ENCODE measurements at regions not wholly inside any gene's neighbourhood (a gene's known extent, or its start where the extent isn't known, plus 50 kb on each side); places are given as distances from the start of the nearest gene placed in this dataset.

DNA sequence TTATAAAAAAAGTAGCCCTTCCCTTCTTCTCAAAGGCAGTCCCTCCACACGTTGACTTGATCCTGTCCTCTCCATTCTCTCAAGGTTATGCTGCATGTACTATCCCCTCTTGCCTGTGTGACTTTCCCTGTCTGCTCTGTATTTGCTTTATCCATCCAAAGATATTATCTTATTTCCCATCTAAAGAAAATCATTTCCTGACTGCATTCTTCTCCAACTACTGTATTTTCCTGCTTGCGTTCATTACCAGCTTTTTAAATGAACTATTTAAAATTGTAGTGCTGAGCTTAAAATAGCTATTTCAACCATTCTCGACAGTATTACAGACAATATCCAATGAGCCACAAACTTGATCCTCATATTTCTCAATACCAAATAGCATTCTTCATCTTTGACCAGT is 716.0 kb upstream of the REG3G start:
- dilution Hi-C loops (cut with HindIII; ENCODE audit: low sequenced_read_pairs, unreplicated experiment) (no loop called here), intact Hi-C loops (cut with micrococcal nuclease) (no loop called here), in situ Hi-C loops (cut with MboI; ENCODE audit: low sequenced_read_pairs) (no loop called here)
- no peak overlapping the region for H3K27ac ChIP-seq (ENCODE audit: insufficient read depth, low read length)
- H3K9me1 ChIP-seq (ENCODE audit: insufficient read depth, low read length): no peaks in the 10 kb centered on the region
- no peak overlapping the region for H3K4me2 ChIP-seq (ENCODE audit: low read depth, low read length)
- ATAC-seq (ENCODE audit: low read depth) (no peak), DNase-seq (no peak)
- WGBS, 2 experiments (ENCODE audit: extremely low coverage in 2 of 2, insufficient read length in 1 of 2): 33% methylated on average over 1 of the region's 3 CpGs; no CpG with 5 or more reads in 1 of the 2 experiments
- H3K14ac ChIP-seq (replicated peaks; ENCODE audit: low read depth, low read length): no peak overlapping the region
- H3K23ac ChIP-seq (ENCODE audit: low read depth, low read length): no peak overlapping the region
- H4K91ac ChIP-seq (ENCODE audit: insufficient read depth, low read depth, low read length): no peak overlapping the region
- H4K5ac ChIP-seq (ENCODE audit: low read depth, low read length): no peak overlapping the region
- H3K18ac ChIP-seq (ENCODE audit: low read depth, low read length): no peak overlapping the region
- no peaks in the 10 kb centered on the region for H4K20me1 ChIP-seq (ENCODE audit: insufficient read depth, low read length)
- no peak overlapping the region for H2AFZ ChIP-seq (replicated peaks; ENCODE audit: low read length, poor library complexity)
- POLR2A ChIA-PET (ENCODE audit: unreplicated experiment): no interaction called here
- H2BK120ac ChIP-seq (ENCODE audit: low read depth, low read length): no peak overlapping the region
- no peak overlapping the region for H3K9ac ChIP-seq (ENCODE audit: low read depth, low read length)
- no peak overlapping the region for H4K8ac ChIP-seq (ENCODE audit: low read depth in 2 of 2, low read length in 2 of 2)
- no peak overlapping the region for H2BK20ac ChIP-seq (ENCODE audit: low read depth, low read length)
- CTCF ChIA-PET: no interaction called here
- no peak overlapping the region for H3K4me3 ChIP-seq (ENCODE audit: insufficient read depth, low read depth, low read length)
- no peak overlapping the region for H2AK5ac ChIP-seq (ENCODE audit: low read depth, low read length)
- no peak overlapping the region for H3K56ac ChIP-seq (ENCODE audit: extremely low read depth, insufficient read depth, low read length)
- no peak overlapping the region for H2AK9ac ChIP-seq (replicated peaks; ENCODE audit: low read depth, low read length, poor library complexity)
- H3K27me3 ChIP-seq (ENCODE audit: control insufficient read depth, insufficient read depth, low read length): no peaks in the 10 kb centered on the region
- no peaks in the 10 kb centered on the region for H3K79me1 ChIP-seq (ENCODE audit: low read depth in 1 of 2, low read length in 2 of 2)
- H3K9me3 ChIP-seq (ENCODE audit: control insufficient read depth, insufficient read depth, low read length): peaks cover 2% of the 10 kb centered on the region
- BruUV-seq (replicated peaks): no TSS peak
- no peaks in the 10 kb centered on the region for H3K4me1 ChIP-seq (ENCODE audit: control insufficient read depth, insufficient read depth, low read length)
- no peaks in the 10 kb centered on the region for H3K36me3 ChIP-seq (ENCODE audit: control insufficient read depth, insufficient read depth, low read length)
- no peak overlapping the region for H2BK15ac ChIP-seq (ENCODE audit: low read depth, low read length)
- no peak overlapping the region for H3K4ac ChIP-seq (ENCODE audit: low read depth, low read length)
- TF ChIP-seq CEBPB (IDR thresholded peaks at IDR 0.05; ENCODE audit: low read depth, low read length): no peak
- no peak for TF ChIP-seq NFE2L2 (IDR thresholded peaks at IDR 0.05; ENCODE audit: low read depth, low read length)
- TF ChIP-seq, protein P1, sequence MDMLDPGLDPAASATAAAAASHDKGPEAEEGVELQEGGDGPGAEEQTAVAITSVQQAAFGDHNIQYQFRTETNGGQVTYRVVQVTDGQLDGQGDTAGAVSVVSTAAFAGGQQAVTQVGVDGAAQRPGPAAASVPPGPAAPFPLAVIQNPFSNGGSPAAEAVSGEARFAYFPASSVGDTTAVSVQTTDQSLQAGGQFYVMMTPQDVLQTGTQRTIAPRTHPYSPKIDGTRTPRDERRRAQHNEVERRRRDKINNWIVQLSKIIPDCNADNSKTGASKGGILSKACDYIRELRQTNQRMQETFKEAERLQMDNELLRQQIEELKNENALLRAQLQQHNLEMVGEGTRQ (IDR thresholded peaks at IDR 0.05; ENCODE audit: low read depth, low read length): no peak
- TF ChIP-seq POLR2A (IDR thresholded peaks at IDR 0.05; ENCODE audit: low read depth, low read length): no peak
- no peak for TF ChIP-seq RCOR1 (IDR thresholded peaks at IDR 0.05; ENCODE audit: insufficient replicate concordance, low read length)
- TF ChIP-seq RFX5 (IDR thresholded peaks at IDR 0.05; ENCODE audit: low read depth, low read length): no peak
- no peak for TF ChIP-seq MAZ (IDR thresholded peaks at IDR 0.05; ENCODE audit: borderline replicate concordance, low read depth, low read length)
- no peak for TF ChIP-seq SMC3 (IDR thresholded peaks at IDR 0.05; ENCODE audit: low read depth, low read length)
- no peak for TF ChIP-seq FOS (IDR thresholded peaks at IDR 0.05; ENCODE audit: low read depth, low read length)
- no peak for TF ChIP-seq RAD21 (IDR thresholded peaks at IDR 0.05; ENCODE audit: low read length)
- TF ChIP-seq, protein P2, sequence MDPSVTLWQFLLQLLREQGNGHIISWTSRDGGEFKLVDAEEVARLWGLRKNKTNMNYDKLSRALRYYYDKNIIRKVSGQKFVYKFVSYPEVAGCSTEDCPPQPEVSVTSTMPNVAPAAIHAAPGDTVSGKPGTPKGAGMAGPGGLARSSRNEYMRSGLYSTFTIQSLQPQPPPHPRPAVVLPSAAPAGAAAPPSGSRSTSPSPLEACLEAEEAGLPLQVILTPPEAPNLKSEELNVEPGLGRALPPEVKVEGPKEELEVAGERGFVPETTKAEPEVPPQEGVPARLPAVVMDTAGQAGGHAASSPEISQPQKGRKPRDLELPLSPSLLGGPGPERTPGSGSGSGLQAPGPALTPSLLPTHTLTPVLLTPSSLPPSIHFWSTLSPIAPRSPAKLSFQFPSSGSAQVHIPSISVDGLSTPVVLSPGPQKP (IDR thresholded peaks at IDR 0.05; ENCODE audit: borderline replicate concordance, low read depth, low read length): no peak
- no peak for TF ChIP-seq BHLHE40 (IDR thresholded peaks at IDR 0.05; ENCODE audit: low read depth, low read length)
- TF ChIP-seq, protein P3, sequence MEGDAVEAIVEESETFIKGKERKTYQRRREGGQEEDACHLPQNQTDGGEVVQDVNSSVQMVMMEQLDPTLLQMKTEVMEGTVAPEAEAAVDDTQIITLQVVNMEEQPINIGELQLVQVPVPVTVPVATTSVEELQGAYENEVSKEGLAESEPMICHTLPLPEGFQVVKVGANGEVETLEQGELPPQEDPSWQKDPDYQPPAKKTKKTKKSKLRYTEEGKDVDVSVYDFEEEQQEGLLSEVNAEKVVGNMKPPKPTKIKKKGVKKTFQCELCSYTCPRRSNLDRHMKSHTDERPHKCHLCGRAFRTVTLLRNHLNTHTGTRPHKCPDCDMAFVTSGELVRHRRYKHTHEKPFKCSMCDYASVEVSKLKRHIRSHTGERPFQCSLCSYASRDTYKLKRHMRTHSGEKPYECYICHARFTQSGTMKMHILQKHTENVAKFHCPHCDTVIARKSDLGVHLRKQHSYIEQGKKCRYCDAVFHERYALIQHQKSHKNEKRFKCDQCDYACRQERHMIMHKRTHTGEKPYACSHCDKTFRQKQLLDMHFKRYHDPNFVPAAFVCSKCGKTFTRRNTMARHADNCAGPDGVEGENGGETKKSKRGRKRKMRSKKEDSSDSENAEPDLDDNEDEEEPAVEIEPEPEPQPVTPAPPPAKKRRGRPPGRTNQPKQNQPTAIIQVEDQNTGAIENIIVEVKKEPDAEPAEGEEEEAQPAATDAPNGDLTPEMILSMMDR (conservative IDR thresholded peaks at IDR 0.05; ENCODE audit: low read depth, low read length): no peak
- no peak for TF ChIP-seq MAFK (IDR thresholded peaks at IDR 0.05; ENCODE audit: low read depth, low read length)
- no peak for TF ChIP-seq CHD1 (IDR thresholded peaks at IDR 0.05; ENCODE audit: low read depth, low read length)
- no peak for TF ChIP-seq MXI1 (IDR thresholded peaks at IDR 0.05; ENCODE audit: borderline replicate concordance, low read depth, low read length)
- no peak overlapping the region for H2BK5ac ChIP-seq (ENCODE audit: low read depth, low read length, poor library complexity, severe bottlenecking)

All from IMR-90 (cell line).